DMS153 (cell line): ENCODE measurements at regions not wholly inside any gene's neighbourhood (a gene's known extent, or its start where the extent isn't known, plus 50 kb on each side); places are given as distances from the start of the nearest gene placed in this dataset.
"Not testable (repeated sequence)": the region's sequence is repeated elsewhere in the genome, so short reads cannot be mapped to it uniquely, and the experiment has no call there.

ENCODE experiments used
- DNase-seq: peaks from one replicate; lab custom pipeline; 2025; lab: John Stamatoyannopoulos, UW

- DNase-seq: no peak
Observed at GRCh38 chr4:72938516-72938915, 131.0 kb downstream of the COX18 start.

DNA sequence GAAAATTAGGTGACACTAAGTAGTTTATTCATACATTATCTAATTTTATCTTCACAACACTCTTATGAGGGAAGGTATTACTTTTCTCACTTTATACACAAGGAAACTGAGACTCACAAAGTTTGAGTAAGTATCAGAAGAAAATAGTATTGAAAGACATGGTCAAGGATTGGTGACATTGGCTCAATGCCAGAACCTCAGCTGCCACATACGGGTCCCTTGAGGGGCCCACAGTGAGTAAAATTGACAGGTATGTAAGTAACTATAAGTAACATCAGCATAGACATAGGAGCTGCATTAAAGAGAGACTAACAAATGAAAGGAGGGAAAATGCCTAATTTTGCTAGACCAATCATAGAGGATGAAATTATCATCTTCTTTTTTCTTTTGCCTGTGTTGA lies 134.1 kb downstream of the COX18 start:
- DNase-seq: no peak

- no peak for DNase-seq
Observed at GRCh38 chr4:72933029-72933428, 136.5 kb downstream of the COX18 start.

DNA sequence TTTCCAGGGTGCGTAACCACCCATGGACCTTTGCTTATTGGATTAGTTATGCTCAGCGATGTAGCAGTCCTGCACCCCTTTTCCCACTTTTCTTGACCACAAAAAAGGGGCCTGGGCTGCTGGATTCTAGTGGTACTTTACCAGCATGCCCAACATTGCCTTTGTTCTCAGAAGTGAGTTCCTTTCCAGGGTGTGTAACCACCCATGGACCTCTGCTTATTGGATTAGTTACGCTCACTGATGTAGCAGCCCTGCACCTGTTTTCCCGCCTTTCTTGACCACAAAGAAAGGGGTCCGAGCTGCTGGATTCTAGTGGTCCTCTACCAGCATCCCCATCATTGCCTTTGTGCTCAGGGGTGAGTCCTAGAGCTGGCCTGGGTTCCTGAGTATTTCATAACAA lies 138.2 kb downstream of the COX18 start:
- no peak for DNase-seq

- not testable (repeated sequence) for DNase-seq
Observed at GRCh38 chr4:72929596-72930274, 139.8 kb downstream of the COX18 start.

- no peak for DNase-seq
Observed at GRCh38 chr4:72924814-72925213, 144.7 kb downstream of the COX18 start.

GRCh38 chr4:72919937-72920336 lies 149.6 kb downstream of the COX18 start:
- no peak for DNase-seq

DNA sequence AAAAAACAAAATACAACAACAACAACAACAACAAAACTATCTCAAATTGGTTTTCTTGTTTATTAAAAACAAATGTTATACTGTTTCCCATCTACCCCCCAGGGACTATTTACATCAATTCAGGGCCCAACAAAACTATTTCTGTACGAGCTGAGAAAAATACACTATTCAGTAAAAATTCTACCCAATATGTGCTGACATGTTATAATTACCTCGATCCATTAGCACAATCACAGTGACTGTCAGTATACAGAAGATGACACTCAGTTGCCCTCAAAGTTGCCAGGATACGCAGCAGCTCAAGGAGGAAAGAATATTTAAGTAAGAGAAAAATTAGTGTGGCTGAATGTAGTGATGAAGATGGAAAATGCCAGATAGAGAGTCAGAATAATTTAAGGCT lies 150.1 kb downstream of the COX18 start:
- DNase-seq: no peak

DNA sequence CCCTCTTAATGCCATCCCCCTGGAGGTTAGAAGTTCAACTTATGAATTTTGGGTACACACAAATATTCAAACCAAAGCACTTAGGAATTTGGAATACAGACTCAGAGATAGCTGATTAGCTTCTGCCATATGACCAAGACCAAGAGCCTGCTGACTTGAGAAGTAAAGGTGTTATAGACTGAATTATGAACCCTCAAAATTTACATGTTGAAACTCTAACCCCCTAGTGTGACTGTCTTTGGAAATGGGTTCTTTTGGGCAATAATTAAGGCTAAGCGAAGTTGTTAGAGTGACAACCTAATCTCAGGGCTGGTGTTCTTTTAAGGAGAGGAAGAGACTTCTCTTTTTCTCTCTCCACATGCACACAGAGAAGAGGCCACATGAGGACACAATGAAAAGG lies 151.2 kb downstream of the COX18 start:
- no peak for DNase-seq

- no peak for DNase-seq
Observed at GRCh38 chr4:72911316-72911715, 158.2 kb downstream of the COX18 start.

DNA sequence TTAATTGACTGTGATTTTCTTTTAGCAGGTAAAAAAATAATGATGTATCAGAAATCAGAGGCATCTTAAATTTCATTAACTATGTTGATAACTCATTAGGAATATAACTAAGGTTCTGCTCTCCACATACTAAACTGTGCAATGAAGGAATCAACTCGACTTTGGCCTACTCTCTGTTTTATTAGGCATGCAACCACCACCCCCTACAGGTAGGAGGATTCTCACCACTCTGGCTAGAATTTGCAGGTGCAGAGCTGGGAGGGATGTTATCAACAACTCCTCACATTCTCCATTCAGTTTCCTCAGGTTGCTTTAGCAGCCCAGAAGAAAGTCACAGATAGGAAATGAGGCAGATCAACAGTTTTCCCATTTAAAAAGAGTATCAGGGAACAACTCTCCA lies 160.1 kb downstream of the COX18 start:
- no peak for DNase-seq

- DNase-seq: no peak
Observed at GRCh38 chr4:72902354-72902753, 167.2 kb downstream of the COX18 start.

DNA sequence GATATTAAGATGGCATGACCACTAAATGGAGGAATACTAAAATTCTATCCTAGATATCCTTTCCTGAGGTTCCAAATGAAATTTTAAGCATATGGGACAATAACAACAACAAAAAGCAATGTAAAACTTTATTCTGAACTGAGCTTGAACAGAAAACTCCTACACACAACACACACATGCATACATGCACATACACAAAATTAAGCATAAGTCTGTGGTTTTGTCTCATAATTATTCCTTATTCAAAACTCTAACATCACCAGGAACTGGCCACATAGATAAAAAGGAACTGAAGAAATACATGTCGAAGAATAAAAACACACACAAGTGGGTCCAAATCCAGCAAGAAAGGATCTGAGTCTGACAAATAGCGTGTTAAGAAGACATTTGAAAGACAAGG lies 168.0 kb downstream of the COX18 start:
- no peak for DNase-seq

DNA sequence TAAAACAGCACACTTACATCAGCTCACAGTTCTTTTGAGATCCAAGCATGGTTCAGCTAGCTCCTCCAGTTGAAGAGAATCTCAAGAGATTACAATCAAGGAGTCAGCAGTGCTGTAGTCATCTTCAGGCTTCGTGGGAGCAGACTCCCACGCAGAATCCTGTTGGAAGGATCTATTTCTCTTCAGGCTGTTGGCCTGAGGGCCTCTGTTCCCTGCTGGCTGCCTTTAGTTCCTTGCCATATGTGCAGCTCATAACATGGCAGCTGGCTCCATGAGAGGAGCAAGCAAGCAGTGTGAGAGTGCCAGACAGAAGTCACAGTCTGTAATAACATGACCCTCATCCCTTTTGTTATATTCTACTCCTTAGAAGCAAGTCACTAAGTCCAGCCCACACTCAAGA lies 168.6 kb downstream of the COX18 start:
- no peak for DNase-seq

DNA sequence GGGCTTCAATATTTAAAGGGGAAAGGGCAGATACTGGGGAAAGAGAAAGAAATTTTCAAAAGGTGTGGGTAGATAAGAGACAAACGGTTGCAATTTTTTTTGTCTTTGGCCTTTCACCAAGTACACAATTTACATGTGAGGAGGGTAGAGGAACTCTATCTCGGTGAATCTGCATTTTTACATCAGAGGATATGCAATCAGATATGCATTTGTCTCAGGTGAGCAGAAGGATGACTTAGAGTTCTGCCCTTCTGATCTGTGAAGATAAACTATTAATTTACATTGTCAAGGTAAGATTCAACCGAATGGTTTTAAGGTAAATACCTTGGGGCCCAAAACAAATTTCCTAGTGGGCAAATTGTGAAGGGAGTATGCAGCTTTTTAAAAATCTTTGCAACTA lies 169.9 kb downstream of the COX18 start:
- DNase-seq: no peak

DNA sequence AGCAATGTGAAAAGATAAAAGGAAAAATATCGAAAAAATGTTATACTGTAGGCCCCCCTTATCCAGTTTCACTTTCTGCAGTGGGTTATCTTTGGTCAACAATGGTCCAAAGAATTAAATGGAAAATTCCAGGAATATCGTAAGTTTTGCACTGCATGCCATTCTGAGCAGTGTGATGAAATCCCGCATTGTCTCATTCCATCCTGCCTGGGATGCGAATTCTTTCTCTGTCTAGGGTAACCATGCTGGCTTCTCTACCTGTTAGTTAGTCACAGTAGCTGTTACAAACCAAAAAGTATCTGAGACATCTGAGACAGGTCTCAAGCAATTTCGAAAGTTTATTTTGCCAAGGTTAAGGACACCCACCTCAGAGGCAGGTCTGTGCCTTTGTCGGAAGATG lies 170.3 kb downstream of the COX18 start:
- DNase-seq: no peak

DNA sequence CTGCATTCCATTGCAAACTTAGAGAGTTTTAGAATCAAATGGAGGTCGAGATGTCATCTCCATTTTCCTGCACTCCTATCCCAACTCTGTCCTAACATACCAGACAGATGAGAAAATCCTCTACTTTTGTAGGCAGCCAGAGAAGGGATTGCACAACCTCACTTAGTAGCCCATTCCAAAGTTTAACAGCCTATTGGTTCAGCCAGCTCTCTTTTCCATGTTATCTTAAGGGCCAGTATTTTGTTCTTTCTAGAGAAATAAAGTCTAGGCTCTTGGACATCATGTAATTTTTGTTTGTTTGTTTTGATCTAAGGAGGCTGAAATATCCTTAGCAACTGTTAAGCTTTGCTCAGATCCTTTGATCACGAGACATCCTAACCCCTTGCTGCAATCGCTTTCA lies 173.0 kb downstream of the COX18 start:
- no peak for DNase-seq

- DNase-seq: no peak
Observed at GRCh38 chr4:72895408-72895807, 174.1 kb downstream of the COX18 start.

DNA sequence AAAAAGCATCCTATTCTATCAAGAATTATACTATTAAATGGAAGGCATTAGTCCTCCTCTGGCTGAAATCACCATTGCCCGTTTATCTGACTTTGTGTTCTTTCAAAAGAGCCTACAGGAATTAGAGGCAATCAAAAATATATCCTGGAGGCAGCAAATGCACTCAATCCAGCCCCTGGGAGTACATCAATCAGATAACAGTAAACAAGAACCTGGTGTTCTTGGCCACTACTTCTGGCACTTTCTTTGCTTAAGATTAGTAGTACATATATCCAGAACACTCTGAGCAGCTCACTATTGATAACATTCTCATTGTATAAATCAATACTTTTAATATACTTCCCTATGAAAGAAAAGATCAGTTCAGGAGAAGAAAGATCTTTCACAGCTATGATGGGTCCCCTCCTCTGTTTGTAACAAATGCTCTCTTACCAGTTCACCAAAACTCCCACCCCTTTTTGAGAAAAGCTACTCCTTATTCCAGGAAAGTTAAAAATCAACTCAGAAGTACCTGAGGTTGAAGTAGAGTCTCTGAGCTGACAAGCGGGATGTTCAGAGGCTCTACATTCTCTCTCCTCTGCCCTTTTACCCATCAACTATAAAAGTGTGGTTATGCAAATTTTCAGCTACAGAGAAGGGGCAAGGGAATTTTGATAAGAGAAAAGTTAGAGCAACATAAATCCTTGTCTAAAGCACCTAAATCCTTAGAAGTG lies 176.0 kb downstream of the COX18 start:
- DNase-seq: no peak

DNA sequence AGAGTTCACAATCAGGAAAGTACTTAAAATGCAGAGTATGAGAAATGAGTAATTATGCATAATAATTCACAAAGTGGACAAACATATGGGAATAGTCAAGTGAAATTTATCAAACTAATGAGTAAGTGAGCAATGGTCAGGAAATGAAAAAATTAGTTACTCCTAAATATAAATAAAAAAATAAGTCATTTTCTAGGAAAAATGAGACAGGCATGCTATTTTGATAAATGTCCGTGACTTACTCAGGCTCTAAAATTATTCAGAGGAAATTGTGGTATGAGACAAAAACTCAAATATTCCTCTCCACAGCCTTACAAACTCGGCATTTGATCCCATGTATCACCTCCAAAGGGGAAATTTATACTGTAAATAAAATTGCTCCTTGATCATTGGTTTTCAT lies 181.2 kb downstream of the COX18 start:
- no peak for DNase-seq

- DNase-seq: no peak
Observed at GRCh38 chr4:72887152-72887551, 182.4 kb downstream of the COX18 start.

GRCh38 chr4:72886602-72887001 lies 182.9 kb downstream of the COX18 start:
- DNase-seq: no peak

DNA sequence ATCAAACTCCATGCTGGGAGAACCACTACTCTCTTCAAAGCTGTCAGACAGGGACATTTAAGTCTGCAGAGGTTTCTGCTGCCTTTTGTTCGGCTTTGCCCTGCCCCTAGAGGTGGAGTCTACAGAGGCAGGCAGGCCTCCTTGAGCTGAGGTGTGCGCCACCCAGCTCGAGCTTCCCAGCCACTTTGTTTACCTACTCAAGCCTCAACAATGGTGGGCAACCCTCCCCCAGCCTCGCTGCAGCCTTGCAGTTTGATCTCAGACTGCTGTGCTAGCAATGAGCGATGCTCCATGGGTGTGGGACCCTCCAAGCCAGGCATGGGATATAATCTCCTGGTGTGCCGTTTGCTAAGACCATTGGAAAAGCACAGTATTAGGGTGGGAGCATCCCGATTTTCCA lies 185.3 kb downstream of the COX18 start:
- DNase-seq: not testable (repeated sequence)

DNA sequence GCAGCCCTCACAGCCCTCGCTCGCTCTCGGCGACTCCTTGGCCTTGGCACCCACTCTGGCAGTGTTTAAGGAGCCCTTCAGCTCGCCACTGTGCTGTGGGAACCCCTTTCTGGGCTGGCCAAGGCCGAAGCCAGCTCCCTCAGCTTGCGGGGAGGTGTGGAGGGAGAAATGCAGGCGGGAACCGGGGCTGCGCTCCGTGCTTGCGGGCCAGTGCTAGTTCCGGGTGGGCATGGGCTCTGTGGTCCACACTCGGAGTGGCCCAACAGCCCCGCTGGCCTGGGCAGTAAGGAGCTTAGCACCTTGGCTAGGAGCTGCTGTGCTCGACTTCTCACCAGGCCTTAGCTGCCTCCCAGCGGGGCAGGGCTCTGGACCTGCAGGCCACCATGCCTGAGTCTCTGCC lies 192.6 kb downstream of the COX18 start:
- DNase-seq: no peak
